CD4-positive, alpha-beta T cell treated with Interleukin-2 at 100 ng/mL for 4 hours (primary cell): ENCODE measurements at regions not wholly inside any gene's neighbourhood (a gene's known extent, or its start where the extent isn't known, plus 50 kb on each side); places are given as distances from the start of the nearest gene placed in this dataset.

Experiments
- DNase-seq: peaks from one replicate; pipeline ENCODE4 v3.0.0-alpha.2; 2020; ENCODE audit warnings: low spot score

DNA sequence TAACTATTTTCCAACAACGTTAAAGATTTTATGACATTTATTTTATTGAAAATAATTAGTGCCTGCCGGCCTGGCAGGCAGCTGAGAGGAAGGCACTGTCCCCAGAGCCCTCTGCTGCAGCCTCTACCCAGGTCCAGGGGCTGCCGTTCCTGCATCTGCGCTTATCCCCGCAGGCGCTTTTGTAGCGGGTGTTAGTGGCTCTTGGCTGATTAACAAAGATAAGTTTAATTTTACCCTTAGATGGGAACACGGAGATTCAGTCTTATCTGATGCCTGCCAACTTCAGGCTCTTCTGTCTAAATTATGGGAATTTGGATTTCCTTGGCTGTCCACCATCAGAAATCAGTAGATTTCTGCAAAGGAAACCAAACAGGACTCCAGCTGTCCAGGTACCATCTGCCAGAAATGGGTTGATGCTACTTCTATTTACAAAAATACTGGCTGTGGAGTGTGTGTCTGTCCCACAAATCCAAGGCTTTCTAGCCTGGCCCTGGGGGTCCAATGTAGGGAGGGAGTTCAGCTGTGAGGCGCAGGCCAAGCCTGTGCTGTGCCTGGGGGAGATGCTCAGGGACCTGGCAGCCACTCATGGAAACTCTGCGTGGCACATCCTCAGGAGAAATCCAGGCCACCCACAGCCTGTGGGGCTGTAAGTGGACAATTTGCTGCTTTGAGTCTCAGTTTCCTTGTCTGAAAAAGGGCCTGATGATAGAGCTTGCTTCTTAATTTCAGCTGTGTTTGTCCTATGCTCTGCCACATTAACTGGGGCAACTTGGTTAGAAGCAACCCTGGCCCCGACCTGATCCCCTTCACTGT is 62.0 kb upstream of the IGFBP3 start:
- DNase-seq, result no peak

DNA sequence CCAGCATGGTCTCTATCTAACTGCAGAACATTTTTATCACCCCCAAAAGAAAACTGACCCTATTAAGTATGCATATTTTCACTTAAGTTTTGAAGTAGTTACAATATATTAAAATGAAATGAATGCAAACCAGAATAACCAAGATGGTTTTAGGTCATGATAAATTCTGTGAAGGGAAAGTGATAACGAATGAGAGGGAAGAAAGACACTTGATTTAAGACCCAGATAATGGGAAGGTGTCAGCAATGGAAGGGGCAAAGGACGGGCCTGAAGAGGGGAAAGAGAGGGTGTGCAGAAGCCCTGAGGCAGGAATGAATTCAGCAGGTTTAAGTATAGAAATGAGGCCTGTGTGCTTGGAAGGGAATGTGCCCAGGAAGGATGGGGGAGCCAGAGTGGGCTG is 61.1 kb upstream of the IGFBP3 start:
- DNase-seq, result no peak

DNA sequence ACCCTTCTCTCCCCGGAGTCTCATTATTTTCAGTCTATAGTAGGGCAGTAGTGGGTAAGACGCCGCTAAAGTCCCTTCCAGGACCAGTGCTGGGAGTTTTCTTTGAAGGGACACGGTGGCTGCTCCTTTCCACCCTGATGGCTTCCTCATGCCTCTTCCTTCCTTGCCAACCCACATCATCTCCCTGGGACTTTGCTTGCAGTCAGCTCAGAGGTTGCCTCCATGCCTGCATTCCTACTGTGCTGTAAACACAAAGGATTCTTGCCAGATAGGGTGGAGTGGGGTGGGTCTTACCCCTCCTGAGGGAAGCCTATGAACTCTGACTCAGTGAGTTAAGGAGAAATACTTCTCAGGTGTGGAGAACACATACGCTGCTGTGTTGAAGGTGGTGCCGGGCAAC is 59.9 kb upstream of the IGFBP3 start:
- DNase-seq, result no peak

DNA sequence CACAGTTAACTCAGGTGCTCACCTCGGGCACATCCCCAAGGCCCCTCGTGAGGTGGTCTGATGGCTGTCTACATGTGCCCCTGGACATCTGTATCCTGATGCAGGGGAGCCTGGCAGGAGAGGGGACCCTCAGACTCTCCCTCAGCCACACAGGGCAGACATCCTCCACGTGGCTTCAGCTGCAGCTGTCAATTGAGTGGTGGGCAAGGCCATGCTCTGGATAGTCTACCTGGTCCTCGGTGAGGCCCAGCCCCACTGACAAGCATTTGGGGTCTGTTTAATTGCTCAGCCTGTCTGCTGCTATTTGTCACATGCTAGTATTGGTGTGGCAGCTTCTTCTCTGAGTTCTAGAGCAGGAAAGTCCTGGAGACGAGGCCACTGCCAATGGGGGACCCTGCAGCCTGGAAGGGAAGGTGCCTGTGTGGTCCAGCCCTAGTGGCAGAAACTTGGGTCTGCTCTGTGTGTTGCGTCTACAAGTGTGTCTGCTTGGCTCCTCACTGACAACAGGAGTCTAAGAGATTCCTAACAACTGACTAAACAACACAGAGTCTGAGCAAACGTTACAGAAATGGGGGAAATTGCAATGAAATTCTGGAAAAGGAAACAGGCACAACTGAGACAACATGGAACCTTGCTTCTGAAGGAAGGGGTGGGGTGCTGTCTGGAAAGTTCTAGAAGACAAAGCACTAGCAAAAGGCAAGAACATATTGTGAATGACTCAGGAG is 59.3 kb upstream of the IGFBP3 start:
- no peak for DNase-seq

DNA sequence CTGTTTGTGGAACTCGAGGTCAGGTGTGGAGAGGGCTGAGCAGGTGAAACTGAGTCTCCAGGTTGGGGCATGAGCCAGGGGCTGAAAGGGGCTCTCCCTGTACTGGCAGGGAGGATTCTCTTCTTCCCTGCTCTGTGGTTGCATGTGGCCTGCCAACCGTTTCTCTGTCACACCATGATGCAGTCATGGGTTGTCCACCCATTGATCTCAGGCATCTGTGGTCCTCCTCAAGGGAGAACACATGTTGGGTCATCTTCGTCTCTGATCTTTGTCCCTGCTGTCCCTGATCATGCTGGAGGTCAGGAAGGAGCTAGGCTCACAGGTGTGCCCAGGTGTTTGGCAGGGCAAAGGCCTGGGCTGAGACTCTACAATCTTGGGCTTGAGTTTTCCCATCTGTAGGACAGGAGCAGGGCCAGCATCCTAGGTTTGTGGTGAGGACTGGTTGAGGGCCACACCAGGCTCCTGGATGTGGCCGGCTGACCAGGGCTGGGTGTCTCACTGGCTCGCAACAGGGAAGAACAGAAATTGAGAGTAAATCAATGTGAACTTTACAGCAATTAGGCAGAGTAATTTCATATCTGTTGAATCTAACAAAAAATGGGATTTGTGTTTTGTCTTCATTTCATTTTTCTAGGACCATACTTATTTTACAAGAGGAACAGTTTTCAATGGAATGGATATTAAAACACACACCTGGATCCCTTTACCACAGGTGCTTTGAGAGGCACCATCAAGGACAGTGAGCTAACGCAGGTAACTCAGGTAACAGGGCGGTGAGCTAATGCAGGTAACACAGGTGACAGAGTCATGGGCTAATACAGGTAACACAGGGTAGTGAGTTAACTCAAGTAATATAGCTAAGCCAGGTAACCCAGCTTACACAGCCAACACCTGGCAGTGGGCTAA is 58.5 kb upstream of the IGFBP3 start:
- no peak for DNase-seq

DNA sequence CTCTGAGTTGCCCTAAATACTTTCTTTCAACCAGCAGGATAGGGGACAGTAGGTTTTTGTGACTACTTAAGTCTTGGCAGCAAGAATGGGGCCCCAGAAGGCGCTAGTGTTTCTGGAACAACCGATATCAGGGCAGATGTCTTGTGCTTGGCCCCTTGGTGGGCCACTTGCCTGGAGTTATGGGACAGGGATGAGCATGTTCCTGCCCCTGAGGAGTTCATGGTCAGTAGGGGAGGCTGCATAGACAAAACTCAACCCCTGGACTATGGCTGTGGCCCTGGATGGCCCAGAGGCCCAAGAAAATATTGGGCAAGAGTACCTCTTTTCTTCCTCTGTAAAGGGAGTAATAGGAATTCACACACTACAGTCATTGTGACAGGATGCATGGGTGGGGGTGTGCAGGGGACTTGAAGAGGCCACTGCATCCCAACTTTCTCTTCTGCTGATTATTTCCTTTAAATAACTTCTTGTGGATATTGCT is 57.7 kb upstream of the IGFBP3 start:
- DNase-seq, result no peak

DNA sequence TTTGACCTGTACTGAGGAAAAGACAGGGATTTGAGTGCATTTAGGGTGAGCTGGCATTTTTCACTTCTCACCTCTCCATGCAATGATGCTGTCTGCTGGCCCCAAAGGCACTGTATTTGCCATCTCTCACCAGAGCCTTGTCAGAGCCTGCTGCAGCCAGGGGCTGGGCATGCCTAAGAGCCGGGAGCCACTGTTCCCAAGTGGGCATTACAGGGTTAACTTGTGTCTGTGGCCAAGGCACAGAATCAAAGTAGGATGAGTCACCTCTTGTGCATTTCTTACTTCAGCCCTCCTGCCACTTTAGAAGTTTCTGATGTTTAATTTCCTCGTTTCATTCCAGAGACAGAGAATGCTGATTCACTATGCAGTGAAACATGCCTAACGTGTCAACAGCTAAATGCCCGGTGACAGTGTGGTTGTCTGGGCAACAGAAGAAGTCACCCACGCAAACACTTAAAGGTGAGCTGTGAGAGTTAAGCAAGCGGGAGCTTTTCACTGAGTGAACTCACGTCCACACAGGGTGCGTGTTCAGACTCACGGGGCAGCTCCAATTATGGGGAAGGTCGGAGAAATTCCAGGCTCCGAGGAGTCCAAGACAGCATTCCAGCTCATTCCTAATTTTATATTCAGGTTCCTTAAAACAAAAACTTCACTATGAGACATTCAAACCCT is 57.1 kb upstream of the IGFBP3 start:
- DNase-seq, result no peak

DNA sequence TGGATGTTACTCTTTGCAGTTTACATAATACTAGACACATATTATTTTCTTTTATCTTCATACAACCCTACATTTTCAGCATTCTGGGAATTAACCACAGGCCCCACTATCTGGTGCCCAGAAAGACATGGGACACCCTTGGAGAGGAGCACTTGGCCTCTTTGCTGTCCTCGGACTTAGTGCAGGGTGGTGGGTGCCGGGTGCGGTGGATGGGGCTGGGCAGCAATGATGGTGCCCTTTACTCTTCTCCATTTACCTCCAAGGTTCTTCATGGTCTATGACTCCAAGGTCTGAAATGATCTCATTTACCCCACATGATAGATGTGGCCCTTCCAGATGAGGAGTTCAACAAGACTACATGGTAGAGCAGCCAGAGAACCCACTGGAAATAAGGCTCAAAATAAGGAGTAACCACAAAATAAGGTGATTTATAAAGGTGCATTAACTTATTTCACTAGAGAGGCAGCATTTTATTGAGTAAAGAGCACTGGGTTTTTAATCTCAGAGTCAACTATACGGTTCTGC is 56.2 kb upstream of the IGFBP3 start:
- DNase-seq, result no peak

DNA sequence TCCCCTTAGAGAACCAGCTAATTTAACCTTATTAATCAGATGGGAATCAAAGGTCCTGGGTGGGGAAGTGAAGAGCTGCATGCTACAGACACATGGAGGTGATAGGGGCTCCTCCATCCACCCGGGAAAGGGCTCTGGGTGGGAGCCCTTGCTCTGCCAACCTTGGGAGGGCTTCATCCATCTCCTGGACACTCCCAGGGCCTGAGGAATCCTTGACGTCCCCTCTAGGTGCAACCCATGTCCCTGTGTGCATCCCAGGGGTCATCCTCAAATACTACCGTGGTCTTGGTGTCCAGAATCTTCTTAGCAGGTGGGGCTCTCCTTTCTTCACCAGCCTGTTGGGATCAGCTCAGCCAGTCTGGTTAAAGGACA is 55.4 kb upstream of the IGFBP3 start:
- no peak for DNase-seq

DNA sequence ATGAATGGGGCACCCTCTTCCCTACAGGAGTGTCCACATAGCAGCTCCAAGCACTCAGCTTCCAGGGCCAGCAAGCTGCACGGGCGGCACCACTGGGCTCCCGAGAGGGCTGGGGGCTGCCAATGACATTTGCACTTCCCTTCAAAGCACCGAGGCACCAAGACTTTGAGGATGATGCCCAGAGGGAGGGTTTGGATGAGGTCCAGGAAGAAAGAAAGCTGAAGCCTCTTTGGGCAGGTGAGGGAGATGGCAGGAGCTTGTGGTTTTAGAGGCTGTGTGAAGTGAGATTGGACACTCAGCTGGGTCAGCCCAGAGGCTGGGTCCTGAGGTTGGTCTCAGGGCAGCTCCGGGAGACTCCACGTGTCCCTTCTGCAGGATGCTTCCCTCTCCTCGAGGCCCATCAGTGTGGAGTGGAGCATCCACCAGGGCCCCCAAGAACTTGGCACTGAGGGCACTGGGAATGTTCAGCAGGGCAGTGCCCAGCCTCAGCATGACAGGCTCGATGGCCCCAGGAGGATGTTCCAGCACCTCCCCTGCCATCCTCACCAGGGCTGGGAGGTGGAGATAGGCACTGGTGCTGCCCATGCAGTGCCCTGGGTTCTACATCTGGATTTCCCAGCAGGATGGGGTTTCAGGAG is 54.9 kb upstream of the IGFBP3 start:
- no peak for DNase-seq

DNA sequence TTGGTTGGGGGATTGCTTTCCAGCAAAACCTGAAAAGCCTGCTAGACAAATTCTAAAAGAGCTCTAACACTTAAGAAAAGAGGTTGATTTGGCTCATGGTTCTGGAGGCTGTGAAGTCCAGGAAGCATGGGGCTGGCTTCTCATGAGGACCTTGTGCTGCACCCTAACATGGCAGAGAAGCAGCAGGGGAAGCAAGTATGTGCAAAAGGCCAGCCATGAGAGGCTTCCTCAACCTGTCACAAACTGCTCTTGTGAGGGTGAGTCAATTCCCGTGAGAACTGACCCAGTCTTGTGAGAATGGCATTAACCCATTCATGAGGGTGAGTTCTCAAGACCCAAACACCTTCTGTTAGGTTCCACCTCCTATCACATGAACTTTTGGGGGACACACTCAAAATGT is 54.3 kb upstream of the IGFBP3 start:
- no peak for DNase-seq

DNA sequence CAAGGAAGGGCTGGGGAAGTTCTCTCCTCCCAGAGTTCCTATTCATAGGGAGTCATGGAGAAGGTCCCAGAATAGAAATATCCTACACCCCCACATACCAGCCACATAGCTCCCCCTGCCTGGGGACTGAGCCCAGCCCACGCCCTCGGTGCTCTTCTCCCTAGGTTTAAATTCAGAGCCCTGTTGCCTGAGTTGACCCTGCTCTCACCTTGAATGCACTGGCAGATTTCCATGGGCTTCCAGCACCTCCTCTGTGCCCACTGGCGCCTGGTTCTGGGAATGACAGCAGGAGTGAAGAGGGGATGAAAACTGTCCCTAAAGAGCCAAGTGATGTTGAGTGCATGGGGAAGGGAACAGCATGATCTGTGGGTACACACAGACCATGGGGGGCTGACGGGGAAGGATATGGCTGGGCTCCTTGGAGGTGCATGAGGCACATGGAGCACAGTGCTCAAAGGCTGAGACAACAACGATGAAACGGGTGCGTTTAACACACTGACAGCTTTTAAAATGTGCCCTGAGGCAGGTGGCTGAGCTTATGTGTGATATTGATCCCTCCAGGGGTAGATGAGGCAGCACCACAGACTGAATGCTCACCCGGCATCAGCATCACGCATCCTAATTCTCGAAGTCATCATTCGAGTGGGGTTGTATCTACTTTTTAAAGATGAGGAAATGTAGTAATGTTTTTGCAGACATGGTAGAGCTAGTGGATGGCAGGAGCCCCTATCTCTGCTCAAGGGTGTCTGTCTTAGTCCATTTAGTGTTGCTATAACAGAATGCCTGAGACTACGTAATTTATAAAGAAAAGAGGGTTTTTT is 53.7 kb upstream of the IGFBP3 start:
- DNase-seq, result no peak

DNA sequence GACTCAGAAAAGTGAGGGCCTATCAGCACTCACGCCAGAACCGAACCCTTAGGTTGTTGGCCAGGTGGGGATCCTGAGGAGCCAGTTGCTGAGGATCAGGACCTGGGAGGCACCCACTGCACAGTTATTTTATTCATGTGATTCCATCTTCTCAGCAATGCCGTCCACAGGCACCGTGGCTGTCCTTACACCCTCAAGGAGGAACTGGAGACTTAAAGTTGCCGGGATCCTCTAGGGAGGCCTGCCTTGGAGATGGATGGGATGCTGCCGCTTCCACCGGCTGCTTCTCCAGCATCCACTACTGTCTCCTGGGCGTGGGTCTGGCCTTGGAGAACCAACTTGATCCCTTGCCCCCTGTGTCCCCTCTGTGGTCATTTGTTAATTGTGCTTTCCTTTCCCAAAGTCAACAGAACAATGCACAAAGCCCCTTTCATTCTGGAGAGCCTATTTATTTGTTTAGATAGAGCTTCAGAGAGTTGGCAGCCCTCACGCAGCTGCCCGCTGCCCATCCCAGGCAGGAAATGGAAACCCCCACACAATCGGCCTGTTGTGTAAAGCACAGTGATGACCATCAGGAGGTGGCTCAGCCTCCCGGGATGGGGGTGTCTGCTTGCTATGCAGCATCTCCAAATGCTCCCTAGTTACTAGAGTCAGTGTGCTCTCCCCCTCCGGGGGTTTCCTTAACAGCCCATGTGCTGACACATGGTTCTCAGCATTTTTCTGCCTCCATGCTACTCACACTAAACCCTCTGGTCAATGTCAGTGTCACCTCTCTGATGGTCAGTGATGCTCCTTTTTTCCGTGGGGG is 52.9 kb upstream of the IGFBP3 start:
- no peak for DNase-seq

DNA sequence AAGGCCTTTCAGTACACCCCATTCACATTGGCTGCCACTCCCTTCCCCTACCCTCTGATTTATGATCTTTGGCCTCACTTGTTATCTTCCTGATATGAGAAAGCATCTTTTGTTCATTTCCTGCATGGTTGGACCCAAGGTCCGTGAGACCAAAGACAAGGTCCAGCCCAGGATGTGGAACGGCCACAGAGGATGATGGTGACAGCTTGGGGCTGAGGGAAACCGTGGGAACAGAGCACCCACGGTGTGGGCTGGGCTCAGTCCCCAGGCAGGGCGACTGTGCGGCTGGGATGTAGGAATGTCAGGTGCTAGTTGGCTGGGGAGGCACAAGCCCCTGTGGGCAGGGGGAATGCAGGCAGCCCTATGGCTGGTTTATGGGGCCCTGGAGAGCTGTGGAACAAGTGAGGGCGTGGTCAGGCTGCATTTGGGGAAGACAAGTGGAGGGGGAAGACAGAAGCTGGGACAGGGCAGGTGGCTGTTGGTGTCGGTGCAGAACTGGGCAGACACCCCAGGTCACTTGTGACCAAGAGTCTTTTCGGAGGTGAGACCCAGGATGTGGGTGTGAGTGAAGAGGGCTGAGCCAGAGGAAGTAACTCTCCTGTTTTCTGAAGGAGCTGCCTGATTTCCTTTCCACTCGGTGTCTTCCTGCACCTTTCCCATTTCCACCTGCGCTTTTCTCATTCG is 51.7 kb upstream of the IGFBP3 start:
- DNase-seq, result no peak

DNA sequence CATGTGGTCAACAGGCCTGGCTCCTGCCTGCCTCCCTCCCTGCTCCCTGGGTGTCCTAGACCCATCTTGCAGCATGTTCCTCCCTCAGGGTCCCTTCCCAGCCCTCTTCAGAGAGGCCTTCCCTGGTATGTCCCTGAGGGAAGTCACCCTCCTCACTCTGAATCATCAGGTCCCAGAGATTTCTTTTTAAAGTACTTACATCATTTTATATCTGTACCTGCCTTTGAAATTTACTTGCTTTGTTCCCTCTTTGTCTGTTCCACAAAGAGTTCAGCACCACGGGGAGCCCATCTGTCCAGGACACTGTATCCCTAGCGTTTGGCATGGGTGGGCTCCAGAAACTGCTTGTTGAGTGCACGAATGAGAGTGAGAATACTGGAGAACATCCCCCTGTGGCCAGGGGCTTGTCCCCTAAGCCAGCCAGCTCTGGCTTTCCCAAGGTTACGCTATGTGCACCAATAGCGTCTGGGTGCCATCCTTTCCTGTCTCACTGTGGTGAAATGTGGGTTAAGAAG is 50.6 kb upstream of the IGFBP3 start:
- no peak for DNase-seq

DNA sequence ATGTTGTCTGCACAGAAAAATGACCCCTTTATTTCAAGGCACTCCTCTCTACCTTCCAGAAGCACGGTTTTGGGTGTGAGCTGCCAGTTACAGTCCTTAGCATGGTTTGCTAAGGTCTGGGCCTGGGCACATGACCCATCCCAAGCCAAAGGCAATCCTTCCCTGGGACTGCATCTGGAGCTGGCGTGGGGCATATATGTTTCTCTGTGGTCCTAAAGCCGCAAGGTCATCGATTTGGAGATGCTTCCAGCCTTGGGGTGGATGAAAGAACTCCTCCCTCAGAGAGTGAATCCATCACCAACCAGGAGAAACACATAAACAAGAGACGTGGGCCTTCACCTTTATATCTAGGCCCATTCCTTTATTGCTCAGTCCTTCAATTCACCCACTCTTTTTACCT is 50.1 kb upstream of the IGFBP3 start:
- DNase-seq, result no peak
